Mesothelial cell of epicardium (in vitro differentiated cells): ENCODE measurements at regions not wholly inside any gene's neighbourhood (a gene's known extent, or its start where the extent isn't known, plus 50 kb on each side); places are given as distances from the start of the nearest gene placed in this dataset.

Experiments used
- DNase-seq, 2 experiments: peaks; one replicate each; pipeline ENCODE4 v3.0.0; 2021; ENCODE audit warnings: low spot score in 2 of 2; ENCODE audit not compliant: unreplicated experiment in 2 of 2
- H3K27ac Mint-ChIP-seq: 2 replicates; pipeline ENCODE4 v1.8.0; 2021; ENCODE audit warnings: mixed read lengths
- H3K27me3 Mint-ChIP-seq: 2 replicates; pipeline ENCODE4 v1.8.0; 2021; ENCODE audit warnings: low read depth, mixed read lengths
- H3K36me3 Mint-ChIP-seq: 2 replicates; pipeline ENCODE4 v1.8.0; 2021; ENCODE audit warnings: mixed read lengths
- H3K4me1 Mint-ChIP-seq: 2 replicates; pipeline ENCODE4 v1.8.0; 2021; ENCODE audit warnings: mixed read lengths
- H3K4me3 Mint-ChIP-seq: 2 replicates; pipeline ENCODE4 v1.8.0; 2021; ENCODE audit warnings: mild to moderate bottlenecking, moderate library complexity, mixed read lengths
- H3K9me3 Mint-ChIP-seq: 2 replicates; pipeline ENCODE4 v1.8.0; 2021; ENCODE audit warnings: mixed read lengths
- TF ChIP-seq, protein P1 (sequence below): fragments of 200-600 bp; sonication (generic); IDR thresholded peaks from one replicate; pipeline ENCODE4 v1.5.0; 2021; ENCODE audit warnings: antibody characterized with exemption; ENCODE audit not compliant: unreplicated experiment

DNA sequence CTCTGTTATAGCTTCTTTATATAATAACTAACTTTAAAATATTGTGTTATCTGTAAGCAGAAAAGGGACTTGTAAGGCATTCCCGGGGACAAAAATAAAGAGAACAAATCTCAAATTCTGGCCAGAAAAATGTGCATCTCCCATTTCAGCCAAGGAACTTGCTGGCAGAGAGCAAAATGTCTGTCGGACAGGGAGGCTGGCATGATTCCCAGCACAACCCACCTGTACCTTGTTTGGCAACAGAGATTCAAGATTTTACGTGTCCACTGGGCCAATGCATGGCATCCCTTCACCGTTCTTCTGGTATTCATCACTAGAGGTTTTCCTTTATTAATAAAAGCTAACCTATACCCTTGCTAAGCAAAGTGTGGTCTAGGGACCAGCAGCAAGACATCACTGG is 566.6 kb downstream of the PSAT1 start:
- peaks cover 24% of the 10 kb centered on the region for H3K4me1 Mint-ChIP-seq
- no peaks in the 10 kb centered on the region for H3K9me3 Mint-ChIP-seq
- no peaks in the 10 kb centered on the region for H3K36me3 Mint-ChIP-seq
- peaks cover 14% of the 10 kb centered on the region for H3K27me3 Mint-ChIP-seq
- H3K4me3 Mint-ChIP-seq = no peak overlapping the region
- no peak overlapping the region for H3K27ac Mint-ChIP-seq
- no peak for DNase-seq
- TF ChIP-seq, protein P1, sequence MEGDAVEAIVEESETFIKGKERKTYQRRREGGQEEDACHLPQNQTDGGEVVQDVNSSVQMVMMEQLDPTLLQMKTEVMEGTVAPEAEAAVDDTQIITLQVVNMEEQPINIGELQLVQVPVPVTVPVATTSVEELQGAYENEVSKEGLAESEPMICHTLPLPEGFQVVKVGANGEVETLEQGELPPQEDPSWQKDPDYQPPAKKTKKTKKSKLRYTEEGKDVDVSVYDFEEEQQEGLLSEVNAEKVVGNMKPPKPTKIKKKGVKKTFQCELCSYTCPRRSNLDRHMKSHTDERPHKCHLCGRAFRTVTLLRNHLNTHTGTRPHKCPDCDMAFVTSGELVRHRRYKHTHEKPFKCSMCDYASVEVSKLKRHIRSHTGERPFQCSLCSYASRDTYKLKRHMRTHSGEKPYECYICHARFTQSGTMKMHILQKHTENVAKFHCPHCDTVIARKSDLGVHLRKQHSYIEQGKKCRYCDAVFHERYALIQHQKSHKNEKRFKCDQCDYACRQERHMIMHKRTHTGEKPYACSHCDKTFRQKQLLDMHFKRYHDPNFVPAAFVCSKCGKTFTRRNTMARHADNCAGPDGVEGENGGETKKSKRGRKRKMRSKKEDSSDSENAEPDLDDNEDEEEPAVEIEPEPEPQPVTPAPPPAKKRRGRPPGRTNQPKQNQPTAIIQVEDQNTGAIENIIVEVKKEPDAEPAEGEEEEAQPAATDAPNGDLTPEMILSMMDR = no peak

DNA sequence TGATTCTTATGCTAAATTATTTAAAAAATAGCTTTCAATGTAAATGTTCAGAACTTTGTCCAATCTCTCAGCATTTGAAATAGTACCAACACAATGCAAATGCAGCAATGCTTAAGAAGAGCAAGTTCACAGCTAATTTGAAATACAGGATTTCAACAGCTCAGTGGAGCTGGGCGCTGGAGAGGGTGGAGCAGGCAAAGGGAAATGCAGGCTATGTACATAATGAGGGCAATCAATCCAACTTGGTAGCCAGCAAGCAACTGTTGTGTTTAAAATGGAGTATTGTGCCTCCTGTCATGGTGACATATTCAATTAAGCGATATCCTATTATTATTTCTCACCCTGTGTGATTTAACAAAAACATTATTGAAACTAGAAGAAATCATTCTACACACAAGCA is 568.8 kb downstream of the PSAT1 start:
- Mint-ChIP-seq H3K27me3 (peaks cover 2% of the 10 kb centered on the region), H3K9me3 (no peaks in the 10 kb centered on the region), H3K4me3 (no peak overlapping the region), H3K27ac (no peak overlapping the region), H3K36me3 (no peaks in the 10 kb centered on the region), H3K4me1 (peaks cover 22% of the 10 kb centered on the region)
- no peak for DNase-seq
- TF ChIP-seq, protein P1 = no peak

- Mint-ChIP-seq H3K27me3 (peaks cover 2% of the 10 kb centered on the region), H3K4me3 (no peak overlapping the region), H3K9me3 (no peaks in the 10 kb centered on the region), H3K27ac (peak overlapping the region; percentile 71), H3K4me1 (peaks cover 22% of the 10 kb centered on the region), H3K36me3 (no peaks in the 10 kb centered on the region)
- DNase-seq = no peak
- TF ChIP-seq, protein P1 = no peak
Observed at GRCh38 chr9:78866207-78867132, 569.5 kb downstream of the PSAT1 start.

DNA sequence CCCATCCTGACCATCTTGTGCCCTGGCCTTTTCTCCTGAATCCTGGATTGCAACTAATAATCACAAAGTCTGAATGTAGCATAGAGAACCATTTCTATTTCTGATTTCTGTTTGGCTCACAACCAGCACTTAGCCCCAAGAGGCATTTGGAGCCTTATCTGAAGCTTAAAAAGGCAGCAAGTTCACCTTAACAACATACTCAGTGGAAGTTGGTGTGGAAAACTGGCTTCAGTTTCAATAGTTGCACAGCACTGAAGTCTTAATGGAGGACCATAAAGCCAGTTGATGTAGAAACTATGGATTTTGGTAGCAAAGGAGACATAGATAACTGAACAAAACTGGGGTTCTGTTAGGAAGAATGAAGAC is 574.1 kb downstream of the PSAT1 start:
- DNase-seq = no peak
- TF ChIP-seq, protein P1 = no peak
- H3K27ac Mint-ChIP-seq = no peak overlapping the region
- H3K4me1 Mint-ChIP-seq = peaks cover 13% of the 10 kb centered on the region
- no peak overlapping the region for H3K4me3 Mint-ChIP-seq
- no peaks in the 10 kb centered on the region for H3K27me3 Mint-ChIP-seq
- no peaks in the 10 kb centered on the region for H3K36me3 Mint-ChIP-seq
- peaks cover 9% of the 10 kb centered on the region for H3K9me3 Mint-ChIP-seq

GRCh38 chr9:78871452-78872331 is 574.8 kb downstream of the PSAT1 start:
- no peak for DNase-seq
- no peaks in the 10 kb centered on the region for H3K36me3 Mint-ChIP-seq
- H3K4me3 Mint-ChIP-seq = no peak overlapping the region
- no peaks in the 10 kb centered on the region for H3K27me3 Mint-ChIP-seq
- H3K9me3 Mint-ChIP-seq = peaks cover 9% of the 10 kb centered on the region
- peaks cover 7% of the 10 kb centered on the region for H3K4me1 Mint-ChIP-seq
- H3K27ac Mint-ChIP-seq = no peak overlapping the region
- TF ChIP-seq, protein P1 = no peak
